ENCODE measurements at regions not wholly inside any gene's neighbourhood (a gene's known extent, or its start where the extent isn't known, plus 50 kb on each side); places are given as distances from the start of the nearest gene placed in this dataset.

DNA sequence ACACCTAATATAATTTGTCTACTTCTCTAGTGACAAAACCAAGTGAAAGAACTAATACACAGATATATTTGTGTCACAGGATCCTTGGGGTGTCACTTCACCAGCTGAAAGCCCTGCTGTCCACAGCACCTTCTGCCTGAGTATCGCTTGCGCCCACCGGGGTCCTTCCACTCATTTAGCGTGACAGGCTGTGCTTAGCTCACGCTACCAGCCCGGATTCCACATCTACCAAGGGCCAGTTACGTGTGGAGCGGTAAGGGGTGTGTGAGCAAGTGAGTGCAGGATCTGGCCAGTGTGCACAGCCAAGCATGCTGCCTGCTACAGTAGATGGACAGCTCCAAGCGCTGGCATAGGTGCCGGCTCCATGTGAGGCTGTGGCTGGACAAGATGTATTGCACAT, 810.9 kb downstream of the NSUN3 start:
- no peak for DNase-seq

DNA sequence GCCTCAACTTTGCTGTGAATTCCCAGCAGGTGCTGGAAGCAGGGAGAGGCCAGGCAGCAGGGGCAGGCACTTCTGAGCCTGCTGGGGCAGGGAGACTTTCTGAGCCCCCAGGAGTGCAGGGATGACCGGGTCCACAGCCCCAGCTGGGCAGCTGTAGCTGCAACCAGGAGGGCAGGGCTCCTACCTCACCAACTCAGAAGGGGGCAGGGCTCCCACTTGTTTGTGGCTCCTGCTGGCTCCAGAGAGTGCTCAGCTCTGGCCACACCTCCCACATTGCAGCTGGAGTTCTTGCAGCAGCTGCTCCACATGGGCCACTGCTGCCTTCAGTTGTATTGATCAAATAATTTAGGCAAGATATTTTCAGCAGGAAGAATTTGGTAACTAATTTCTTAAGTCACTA, 812.3 kb downstream of the NSUN3 start:
- no peak for DNase-seq

GRCh38 chr3:94887065-94887464, 824.2 kb downstream of the NSUN3 start:
- no peak for DNase-seq

DNA sequence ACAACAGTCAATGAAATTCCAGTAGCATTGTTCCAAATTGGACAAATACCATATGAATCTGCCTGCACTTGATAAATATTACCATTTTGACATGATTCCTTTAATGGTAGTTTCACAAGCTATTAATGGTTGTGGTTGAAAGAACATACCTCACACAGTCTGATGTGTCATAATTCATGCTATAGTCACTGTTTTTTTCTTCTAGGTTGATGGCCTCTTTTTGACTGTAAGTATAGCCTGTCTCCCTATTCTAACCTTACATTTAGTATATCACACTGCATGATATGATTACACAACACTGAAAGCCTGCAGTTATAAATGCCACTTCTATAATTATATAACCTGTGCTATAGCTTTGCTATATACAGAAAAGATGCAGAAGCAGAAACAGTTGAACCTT, 834.1 kb downstream of the NSUN3 start:
- no peak for DNase-seq

GRCh38 chr3:94904156-94904674, 841.4 kb downstream of the NSUN3 start:
- DNase-seq = no peak

DNA sequence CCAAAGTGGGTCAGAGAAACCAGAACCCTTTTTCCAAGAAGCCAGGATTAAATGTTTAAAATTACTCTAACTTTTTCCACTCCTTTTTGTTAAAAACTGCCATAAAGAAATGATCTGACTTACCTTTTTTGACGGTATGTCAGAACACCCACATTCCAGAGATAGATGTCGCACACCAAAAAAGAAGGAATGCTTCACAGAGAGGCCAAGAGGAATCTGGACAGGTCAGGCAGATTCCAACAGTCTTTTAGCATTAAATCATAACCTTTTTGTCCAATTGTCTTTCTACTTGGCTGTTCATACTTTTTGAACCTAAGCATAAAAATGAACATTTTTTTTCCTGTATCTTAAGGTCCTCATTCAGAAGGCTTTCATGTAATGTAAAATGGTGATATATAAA, 846.9 kb downstream of the NSUN3 start:
- DNase-seq = no peak

- no peak for DNase-seq
Observed at GRCh38 chr3:94912656-94913055, 849.8 kb downstream of the NSUN3 start.

- DNase-seq = no peak
Observed at GRCh38 chr3:94927175-94927574, 864.3 kb downstream of the NSUN3 start.

DNA sequence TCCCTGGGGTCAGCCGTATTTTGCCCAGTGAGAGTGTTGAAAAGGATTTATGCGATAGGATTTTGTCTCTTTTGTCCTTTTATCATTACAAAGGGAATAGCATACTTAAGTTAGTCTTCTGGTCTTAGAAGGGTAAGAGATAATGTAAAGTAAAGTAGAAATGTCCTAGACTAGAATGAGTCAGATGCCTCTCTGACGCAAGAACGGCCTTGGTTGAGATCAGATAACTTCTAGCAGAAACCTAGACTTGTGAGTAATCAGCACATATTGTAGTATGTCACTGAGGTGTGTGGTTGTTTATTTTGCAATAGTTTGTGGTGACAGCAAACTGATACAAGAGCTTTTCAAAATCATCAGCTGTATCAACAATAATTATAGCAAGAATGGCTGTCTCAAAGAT, 866.1 kb downstream of the NSUN3 start:
- DNase-seq = no peak

DNA sequence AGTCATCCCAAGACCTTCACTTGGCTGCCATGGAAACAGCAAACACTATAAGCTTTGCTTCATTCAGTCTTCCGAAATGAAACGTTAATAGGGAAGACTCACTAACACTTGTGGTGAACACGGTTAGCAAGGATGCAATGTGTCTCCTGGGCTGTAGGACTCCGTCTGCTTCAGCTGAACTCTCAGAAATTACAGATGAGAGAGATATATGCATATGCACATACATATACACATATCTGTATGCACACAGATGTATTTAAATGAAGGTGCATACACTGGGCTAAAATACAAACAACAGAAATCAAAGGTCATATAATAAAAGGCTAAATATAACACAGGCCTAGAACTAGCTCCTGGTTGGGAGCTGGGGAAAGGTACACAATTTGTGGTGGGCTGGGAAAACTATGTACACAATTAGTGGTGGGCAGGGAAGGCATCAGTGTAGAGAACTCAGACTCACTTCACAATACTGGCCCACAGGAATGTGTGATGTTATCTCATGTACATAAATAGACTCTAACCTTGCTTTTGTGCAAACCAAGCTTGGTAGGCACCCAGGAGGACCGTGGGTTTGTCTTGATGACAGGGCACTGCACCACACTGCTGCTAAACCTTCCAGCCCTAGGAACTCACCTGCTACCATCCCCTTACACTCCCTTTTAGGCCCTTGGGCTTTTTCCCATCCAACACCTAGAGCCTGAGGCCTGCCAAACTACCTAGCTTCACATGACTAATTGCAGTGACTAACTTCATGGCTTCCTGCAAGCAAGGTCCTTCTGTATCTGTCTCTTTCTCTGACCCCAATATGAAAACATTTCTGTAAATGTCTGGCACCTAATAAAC, 873.1 kb downstream of the NSUN3 start:
- no peak for DNase-seq

GRCh38 chr3:94937980-94938379, 875.1 kb downstream of the NSUN3 start:
- no peak for DNase-seq

- DNase-seq = no peak
Observed at GRCh38 chr3:94946683-94947082, 883.8 kb downstream of the NSUN3 start.

DNA sequence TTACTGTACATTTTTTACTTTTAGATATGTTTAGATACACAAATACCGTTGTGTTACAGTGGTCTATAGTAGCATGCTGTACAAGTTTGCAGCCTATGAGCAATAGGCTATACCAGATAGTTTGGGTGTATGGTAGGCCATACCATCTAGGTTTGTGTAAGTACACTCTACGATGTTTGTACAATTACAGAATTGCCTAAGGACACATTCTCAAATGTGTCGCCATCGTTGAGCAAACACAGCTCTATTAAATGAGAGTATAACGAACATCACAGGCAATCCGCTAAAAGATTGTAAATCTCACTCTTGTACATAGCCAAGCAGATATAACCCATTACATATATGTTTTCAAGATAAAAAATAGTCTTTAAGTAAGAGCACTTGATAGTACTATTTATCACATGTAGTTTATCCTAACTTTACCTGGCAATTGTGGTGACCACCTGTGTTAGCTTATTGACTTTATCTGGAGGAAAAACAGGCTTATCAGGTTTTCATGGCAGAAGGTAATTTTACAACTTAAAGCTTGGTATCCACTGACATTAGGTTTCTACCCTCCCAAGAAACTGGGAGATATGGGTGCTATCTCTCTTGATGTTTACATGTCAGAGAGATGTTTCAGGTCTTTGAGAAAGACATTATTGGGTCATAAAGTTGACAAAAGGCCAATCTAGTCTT, 898.7 kb downstream of the NSUN3 start:
- DNase-seq = no peak

DNA sequence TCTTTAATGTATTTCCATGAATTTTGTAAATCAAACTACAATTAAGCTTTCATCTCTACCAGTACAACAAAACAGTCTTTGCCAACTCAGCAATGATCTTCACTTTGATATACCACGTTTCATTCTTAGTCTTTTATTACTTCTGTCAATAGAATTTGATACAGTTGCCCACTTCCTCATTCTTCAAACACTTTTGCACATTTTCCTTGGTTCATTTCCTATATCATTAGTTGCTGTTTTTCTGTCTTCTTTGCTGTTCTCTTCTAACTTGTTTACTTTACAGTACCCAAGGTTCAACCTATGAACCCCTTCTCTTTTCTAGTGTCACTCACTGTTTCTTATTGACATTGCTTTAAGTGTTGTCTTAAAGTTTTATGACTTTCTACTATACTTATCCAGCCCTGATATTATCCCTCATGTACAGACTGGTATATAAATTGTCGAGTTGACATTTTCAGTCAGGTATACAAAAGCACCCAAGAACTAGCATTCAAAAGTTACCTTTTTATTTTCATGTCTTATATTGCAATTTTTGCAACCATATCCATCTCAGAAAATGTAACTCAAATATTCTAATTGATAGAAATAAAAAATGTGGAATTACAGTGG, 903.1 kb downstream of the NSUN3 start:
- DNase-seq = no peak

- DNase-seq = no peak
Observed at GRCh38 chr3:94967196-94967595, 904.3 kb downstream of the NSUN3 start.

GRCh38 chr3:94968519-94968918, 905.7 kb downstream of the NSUN3 start:
- no peak for DNase-seq

DNA sequence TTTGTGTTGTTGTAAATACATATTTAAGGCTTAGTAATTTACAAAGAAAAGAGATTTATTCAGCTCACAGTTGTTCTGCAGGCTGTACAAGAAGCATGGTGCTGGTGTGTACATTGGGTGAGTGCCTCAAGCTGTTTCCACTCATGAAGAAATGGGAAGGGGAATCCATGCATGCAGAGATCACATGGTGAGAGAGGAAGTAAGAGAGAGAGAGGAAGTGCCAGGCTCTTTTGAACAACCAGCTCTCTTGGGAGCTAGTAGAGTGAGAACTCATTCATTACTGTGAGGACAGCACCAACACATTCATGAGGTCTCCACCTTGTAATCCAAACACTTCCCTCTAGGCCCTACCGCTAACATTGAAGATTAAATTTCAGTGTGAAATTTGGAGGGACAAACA, 909.2 kb downstream of the NSUN3 start:
- DNase-seq = no peak

GRCh38 chr3:94978084-94978483, 915.2 kb downstream of the NSUN3 start:
- DNase-seq = no peak

- DNase-seq = no peak
Observed at GRCh38 chr3:94985778-94986177, 922.9 kb downstream of the NSUN3 start.

GRCh38 chr3:94990952-94991705, 928.3 kb downstream of the NSUN3 start:
- DNase-seq = no peak

DNA sequence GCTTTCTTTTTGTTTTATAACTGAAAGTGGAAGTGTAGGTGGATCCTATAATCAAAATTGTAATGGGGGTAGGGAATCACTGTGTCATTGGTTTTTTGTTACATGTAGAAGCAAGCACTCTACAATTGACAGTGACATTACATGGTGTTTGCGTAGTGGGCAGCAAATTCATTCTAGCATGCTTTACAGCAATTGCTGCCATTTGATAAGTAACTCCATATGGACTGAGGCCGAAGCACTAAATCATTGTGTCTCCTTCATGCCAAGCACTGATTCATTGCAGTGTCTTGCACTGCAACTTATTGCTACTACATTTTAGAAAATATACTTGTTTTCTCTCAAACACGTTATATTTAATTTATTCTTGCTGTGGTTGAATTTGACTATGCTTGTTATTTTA, 933.9 kb downstream of the NSUN3 start:
- DNase-seq = no peak

DNA sequence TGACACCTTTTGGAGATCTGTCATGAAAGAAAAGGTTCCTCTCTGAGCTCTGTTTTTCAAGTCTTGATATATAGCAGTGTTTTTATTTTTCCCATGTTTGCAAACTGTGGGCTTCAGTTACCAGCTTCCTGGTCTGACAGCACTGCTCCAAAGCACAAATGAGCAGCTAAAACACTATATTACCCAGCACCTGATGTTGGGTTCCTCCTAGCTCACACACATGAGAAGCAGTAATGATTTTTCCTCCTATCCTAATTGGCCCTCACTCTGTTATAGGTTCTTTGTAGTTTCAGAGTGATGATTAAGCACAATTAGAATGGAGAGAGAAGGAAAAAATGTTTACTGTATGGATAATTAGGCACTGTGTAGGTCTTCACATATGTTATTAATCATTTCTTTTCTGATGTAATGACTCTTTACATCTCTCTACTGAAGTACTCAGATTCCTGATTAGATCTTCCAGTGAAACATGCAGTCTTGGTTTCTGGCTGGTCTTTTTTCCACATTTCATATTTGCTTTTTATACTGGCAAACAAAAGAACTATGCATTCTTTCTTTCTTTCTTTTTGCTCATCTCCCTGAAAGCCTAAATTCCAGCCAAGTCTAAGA, 939.7 kb downstream of the NSUN3 start:
- DNase-seq = no peak
